ENCODE measurements at regions not wholly inside any gene's neighbourhood (a gene's known extent, or its start where the extent isn't known, plus 50 kb on each side); places are given as distances from the start of the nearest gene placed in this dataset.

DNA sequence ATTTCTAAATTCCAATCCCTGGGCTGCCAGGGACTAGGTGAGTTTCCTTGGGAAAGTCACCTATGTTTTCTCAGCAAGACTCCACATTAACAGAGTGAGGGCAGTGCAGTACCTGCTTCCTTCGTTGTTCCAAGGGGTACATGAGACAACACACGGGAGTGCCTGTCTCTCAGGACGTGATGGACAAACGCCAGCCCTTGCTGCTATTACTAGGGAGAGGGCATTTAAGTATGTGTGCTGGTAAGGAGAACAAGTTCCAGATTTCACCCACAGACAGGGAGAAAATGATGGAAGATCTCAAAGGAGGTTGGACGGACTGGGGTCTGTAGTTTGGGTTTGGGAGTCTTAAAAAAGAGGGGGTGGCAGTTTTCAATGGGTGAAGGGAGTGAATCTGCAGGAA is 195.7 kb downstream of the HERPUD2 start:
- DNase-seq (ENCODE audit: low spot score) = no peak

DNA sequence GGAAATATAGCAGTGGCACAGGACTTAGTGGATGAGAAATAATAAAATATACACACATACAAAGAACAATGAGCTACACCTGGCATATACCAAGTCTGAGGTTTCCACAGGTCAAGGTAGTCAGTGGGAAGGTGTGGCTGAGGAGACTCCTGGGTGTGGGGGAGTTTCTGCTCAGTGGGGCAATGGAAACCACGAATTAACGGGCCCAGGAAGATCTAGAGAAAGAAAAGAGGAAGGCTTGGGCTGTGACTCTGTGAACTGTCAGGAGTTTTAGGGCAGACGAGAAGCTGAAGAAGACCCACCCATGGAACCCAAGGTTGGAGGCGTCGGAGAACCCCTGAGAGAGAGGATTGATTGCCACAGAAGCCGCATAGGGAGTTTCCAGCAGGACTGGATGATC is 196.5 kb downstream of the HERPUD2 start:
- no peak for DNase-seq (ENCODE audit: low spot score)

DNA sequence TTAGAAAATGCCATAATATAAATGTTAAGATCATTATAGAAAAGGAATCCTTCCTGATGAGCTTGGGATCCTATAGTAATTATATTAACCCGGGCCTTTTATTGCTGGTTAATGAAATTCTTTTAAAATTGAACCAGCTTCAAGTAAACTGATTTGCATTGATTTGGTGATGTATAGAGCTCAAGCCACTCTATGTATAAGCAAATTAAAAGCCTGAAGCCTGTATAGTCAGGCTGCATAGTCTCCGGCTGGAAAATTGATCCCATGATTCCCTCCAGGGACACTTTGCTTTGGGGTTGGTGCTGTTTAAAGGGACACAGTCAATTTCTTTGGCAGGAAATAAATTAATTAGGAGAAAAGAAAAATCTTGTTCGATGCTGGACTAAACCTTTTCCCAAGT is 199.1 kb downstream of the HERPUD2 start:
- DNase-seq (ENCODE audit: low spot score) = no peak

GRCh38 chr7:35495377-35495776 is 199.6 kb downstream of the HERPUD2 start:
- DNase-seq (ENCODE audit: low spot score) = no peak

- no peak for DNase-seq (ENCODE audit: low spot score)
Measured at GRCh38 chr7:35494407-35494806, 200.5 kb downstream of the HERPUD2 start.

- no peak for DNase-seq (ENCODE audit: low spot score)
Measured at GRCh38 chr7:35492451-35493175, 202.3 kb downstream of the HERPUD2 start.

DNA sequence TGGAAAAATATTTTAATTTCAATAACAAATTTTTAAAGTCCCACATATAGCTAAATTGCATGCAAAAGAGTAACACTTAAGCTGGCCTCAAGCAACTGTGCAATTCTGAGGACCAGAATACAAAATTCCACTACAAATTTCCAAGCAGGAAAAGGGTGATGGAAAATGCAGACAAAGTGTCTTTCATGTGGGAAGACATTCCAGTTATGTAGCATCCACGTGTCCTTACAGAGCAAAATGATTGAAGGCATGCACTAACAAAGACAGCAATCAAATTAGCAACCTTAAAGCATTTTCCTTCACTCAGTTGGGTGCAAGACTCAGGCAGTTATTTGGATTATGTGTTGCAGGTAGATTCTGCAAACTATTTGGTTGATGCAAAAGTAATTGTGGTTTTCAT is 203.7 kb downstream of the HERPUD2 start:
- DNase-seq (ENCODE audit: low spot score) = no peak

GRCh38 chr7:35487841-35488240 is 207.1 kb downstream of the HERPUD2 start:
- no peak for DNase-seq (ENCODE audit: low spot score)

DNA sequence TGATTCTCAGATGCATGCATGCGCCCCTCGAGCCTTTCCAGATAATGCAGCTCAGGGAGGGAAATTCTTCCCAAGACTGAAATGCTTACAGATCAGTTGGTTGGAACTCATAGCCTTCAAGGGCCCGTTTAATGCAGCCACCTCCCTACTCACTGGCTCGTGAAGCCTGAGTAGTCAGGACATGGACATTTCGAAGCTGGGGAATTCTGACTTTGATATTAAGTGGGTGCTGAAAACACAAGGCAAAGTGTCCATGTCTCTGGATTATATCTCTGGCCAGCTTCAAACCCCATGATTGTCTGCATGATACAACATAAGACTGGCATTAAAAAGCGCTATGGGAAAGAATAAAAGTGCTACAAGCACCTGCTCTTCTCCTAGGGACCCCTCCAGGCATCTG is 207.5 kb downstream of the HERPUD2 start:
- DNase-seq (ENCODE audit: low spot score) = no peak

DNA sequence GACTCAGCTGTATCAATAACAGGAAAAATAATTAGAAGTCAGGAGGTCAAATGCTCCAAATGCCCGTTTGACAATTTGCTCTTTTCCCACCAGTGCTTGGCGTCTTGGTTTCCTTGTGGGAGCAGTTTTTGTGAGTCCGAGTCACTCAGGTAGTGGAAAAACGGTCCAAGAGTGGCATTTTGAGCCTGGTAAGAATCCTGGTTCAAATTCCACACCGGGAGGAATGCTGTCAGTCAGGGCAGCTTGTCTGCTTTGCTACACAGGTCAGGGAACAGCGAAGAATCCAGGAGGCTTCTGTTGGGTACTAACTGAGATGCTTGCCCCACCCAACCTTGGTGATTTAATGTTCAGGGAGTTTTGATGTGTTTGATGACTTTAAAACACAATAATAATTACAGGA is 209.5 kb downstream of the HERPUD2 start:
- no peak for DNase-seq (ENCODE audit: low spot score)

- no peak for DNase-seq (ENCODE audit: low spot score)
Measured at GRCh38 chr7:35483568-35483967, 211.4 kb downstream of the HERPUD2 start.

DNA sequence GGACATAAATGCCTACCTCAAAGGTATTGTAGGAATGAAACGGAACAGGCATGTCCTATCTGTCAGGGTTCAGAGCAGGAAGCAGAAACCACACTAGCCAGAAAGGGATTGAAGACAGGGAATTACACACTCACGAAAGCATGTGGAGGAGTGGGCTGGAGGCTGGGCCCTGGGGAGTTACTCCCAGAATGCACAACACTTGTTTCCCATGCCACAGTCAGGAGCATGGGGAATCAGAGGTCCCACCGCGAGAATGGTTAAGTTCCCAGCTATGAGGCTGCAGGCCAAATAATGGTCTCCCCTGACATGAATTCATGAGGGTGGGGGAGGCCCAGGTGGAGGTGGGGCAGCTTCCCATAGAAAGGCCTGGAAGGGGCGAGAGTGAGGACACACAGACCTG is 212.7 kb downstream of the HERPUD2 start:
- DNase-seq (ENCODE audit: low spot score) = no peak

DNA sequence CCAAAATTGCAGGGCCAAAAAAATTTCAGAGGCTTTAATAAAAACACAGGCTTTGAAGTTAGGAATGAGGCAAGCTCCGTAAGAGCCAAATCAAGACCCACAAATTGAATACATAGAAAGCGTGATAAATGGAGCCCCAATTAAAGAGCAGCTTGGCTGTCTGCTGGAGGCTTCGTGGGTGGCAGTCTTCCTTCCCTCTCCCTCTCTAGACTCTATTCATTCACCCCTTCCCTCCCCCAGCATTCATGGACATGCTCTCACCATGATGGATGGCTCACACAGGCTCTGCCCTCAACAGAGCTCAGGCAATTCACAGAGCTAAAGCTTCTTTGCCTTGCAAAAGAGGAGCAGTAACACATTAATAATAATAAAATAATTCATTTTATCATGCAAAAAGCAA is 214.1 kb downstream of the HERPUD2 start:
- no peak for DNase-seq (ENCODE audit: low spot score)

GRCh38 chr7:35477609-35478008 is 217.3 kb downstream of the HERPUD2 start:
- no peak for DNase-seq (ENCODE audit: low spot score)

DNA sequence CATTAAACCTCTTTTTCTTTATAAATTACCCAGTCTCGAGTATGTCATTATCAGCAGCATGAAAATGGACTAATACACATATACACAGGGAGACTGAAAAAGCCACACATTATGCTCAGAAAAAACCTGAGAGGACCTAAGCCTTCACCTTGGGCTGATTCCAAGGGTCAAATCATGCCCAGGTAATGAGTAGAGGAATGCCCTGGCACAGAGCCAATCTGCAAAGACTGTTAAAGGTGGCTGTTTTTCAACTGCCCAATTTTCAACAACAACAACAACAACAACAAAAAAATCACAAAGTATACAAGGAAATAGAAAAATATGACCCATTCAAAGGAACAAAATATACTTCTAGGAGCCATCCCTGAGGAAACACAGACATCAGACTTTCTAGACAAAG is 220.2 kb upstream of the TBX20 start:
- no peak for DNase-seq (ENCODE audit: low spot score)

DNA sequence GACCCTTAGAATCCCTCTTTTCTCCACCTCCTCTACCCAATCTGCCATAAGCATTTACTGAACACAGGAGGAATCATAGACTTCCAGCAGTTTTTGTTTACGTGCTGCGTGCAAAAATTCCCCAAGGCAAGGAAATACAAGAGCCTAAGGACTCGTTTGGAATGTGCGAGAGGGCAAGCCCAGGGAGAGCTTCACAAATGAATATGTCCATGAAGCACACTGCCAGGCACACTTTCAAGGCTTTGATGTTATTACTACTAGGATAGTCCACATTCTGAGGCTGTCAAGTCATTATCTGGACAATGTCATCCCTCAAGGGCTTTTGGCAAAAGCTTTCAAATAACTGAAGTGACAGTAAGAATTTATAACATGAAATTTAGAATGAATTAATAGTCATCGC is 214.7 kb upstream of the TBX20 start:
- no peak for DNase-seq (ENCODE audit: low spot score)

- DNase-seq (ENCODE audit: low spot score) = no peak
Measured at GRCh38 chr7:35467456-35467978, 213.6 kb upstream of the TBX20 start.

DNA sequence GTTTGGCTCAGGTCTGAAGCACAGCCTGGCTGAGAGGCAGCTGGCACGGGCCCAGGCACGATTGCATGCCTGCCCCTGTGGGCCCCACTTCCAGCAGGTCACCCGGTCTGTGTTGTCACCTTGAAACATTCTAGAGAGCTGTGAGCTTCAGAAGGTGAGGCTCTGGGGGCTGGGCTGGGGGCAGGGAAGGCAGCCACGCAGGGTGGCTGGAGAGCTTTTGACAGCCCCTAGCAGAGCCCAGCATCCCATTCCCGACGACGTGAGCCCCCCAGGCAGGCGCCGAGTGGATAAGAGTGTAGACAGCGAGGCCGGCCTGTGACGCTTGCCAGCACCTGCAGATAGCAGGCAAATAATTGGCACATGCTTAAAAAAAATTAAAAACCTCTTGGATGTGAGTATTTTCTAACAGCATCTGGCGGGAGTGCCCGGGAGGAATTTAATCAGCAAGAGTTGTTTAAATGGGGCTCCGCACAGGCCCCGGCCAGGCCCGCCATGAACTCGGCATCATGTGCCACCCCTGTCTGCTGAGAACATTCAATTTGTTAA is 212.0 kb upstream of the TBX20 start:
- no peak for DNase-seq (ENCODE audit: low spot score)

- no peak for DNase-seq (ENCODE audit: low spot score)
Measured at GRCh38 chr7:35463751-35464150, 209.9 kb upstream of the TBX20 start.

GRCh38 chr7:35463176-35463700 is 209.3 kb upstream of the TBX20 start:
- DNase-seq (ENCODE audit: low spot score) = no peak

DNA sequence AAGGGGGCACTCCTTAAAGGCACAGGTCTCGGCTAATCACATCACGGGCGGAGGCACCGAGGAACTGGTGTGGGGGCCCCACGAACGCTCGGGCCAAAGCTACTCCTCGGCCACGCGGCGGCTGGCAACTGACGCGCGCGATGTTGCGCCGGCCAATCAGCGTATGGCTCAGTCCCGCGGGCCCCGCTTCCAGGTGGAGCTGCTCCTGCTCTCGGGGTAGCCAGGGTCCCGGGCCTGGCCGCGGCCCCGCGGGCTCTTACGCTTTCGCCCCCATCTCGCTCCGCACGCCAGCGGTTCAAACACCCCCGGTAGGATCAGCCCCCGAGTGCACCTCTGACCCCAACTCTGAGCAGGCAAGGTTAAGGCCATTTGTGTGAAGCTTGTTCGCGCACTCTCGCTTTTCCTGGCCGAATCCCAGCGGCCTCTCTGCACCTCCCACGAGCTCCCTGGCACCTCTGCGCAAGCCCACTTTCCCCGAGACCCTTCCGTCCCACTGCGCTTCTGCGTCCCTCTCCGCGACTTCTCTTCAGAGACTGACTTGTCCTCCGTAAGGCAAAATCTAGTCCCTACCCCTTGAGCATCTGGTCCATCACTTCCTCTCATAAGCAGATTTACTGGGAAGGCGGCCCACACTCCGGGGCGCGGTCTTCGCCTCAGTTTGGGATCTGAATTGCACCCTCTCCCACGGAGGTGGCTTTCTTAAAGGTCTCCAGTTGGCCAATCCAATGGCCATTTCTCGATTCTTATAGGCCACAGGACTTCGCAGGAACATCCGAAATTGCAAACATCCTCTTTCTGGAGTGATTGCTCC is 200.9 kb upstream of the TBX20 start:
- no peak for DNase-seq (ENCODE audit: low spot score)

DNA sequence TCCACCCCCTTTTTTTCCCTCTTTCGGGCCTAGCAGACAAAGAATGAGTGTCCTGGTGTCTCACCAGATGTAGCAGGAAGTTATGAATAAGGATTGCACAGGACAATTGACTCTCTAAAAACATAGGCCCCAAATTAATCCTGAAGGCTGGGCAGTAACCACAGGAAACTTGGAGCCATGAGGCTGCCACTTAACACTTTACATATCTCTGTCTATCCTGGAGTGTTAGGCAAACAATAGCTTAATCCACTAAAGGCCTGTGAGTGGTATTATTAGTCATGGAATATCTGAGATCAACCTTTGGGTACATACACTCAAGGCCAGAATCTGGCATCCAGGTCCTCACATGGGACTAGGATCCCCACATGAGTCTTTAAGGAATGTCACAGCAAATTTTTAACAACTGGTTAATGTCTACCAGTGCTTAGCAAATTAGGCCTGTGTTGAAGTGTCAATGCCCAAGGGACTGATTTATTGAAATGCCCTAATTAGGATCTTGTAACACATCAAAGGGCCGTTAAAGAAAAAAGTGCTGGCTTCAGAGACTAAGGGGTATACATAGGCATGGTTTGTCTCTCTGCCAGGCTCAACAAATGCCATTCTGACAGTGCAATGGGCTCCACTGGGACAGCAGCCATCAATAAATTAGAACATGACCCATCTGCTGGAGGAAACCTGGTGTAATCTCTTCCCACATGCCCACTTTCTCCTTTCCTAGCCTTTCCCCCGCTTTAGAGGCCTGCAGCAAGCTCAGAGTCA is 196.7 kb upstream of the TBX20 start:
- DNase-seq (ENCODE audit: low spot score) = no peak

Data from cerebellar cortex (tissue), 1 donor.